NOMO-1 (cell line): ENCODE measurements at regions not wholly inside any gene's neighbourhood (a gene's known extent, or its start where the extent isn't known, plus 50 kb on each side); places are given as distances from the start of the nearest gene placed in this dataset.

Experiments
- DNase-seq, 2 experiments: peaks; one replicate each; lab custom pipeline; 2025; ENCODE audit not compliant: unreplicated experiment in 2 of 2; lab: John Stamatoyannopoulos, UW

- DNase-seq, result no peak
Observed at GRCh38 chr4:183843248-183843671, 61.8 kb upstream of the STOX2 start.

- no peak for DNase-seq
Observed at GRCh38 chr4:183846951-183847350, 58.2 kb upstream of the STOX2 start.

GRCh38 chr4:183848805-183849204 lies 56.3 kb upstream of the STOX2 start:
- DNase-seq, result no peak

DNA sequence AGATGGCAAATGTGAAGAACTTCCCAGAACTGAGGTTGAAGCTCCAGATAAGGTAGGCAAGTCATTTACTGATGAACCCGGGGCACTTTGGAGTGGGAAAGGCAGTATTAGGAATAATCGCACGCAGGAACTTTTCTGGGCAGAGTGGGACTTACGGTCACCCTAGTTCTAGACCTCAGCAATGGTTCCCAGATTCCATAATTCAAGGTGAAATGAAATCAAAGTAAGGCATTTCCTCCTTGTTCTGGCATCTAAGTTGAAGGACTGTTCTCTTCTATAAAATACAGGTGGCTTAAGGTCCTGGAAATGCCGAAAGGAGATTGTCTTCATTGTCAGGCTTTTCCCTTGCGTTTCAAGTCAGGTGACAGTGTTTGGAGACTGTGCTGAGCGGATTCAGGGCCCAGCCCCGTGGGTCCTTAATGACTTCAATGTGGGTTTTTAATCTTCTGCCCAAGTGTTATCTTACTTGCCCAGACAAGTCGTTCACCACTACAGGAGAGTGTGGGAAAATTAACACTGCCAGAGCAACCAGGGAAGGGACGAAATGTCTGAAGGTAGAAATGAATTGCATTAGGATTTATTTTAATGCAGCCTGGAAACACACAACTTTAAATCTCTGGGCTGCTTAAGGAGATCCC lies 52.1 kb upstream of the STOX2 start:
- no peak for DNase-seq

GRCh38 chr4:183853548-183853940 lies 51.6 kb upstream of the STOX2 start:
- DNase-seq, result no peak
